Mesendoderm (in vitro differentiated cells): ENCODE measurements at regions not wholly inside any gene's neighbourhood (a gene's known extent, or its start where the extent isn't known, plus 50 kb on each side); places are given as distances from the start of the nearest gene placed in this dataset.

ENCODE experiments used
- DNase-seq: peaks from one replicate; pipeline ENCODE4 v3.0.0; 2013
- H2AK5ac ChIP-seq: 2 replicates; pipeline ENCODE4 v1.6.1; 2013; ENCODE audit warnings: low read length, inconsistent platforms
- H2BK120ac ChIP-seq: 2 replicates; pipeline ENCODE4 v1.6.1; 2013; ENCODE audit warnings: low read depth, mild to moderate bottlenecking, low read length, moderate library complexity, mixed read lengths
- H2BK15ac ChIP-seq: replicated peaks from 2 replicates; pipeline ENCODE4 v1.6.1; 2013; ENCODE audit warnings: low read depth, mild to moderate bottlenecking, moderate library complexity
- H2BK5ac ChIP-seq: 2 replicates; pipeline ENCODE4 v1.6.1; 2013; ENCODE audit warnings: low read length, inconsistent platforms
- H3K18ac ChIP-seq: 2 replicates; pipeline ENCODE4 v1.6.1; 2013; ENCODE audit warnings: mild to moderate bottlenecking, low read length, mixed read lengths
- H3K23ac ChIP-seq: one replicate; pipeline ENCODE4 v1.6.1; 2013; ENCODE audit warnings: low read length
- H3K27ac ChIP-seq: 2 replicates; pipeline ENCODE4 v1.5.1; 2013; ENCODE audit warnings: low read depth, mild to moderate bottlenecking, inconsistent platforms, low read length, moderate library complexity
- H3K27me3 ChIP-seq: 2 replicates; pipeline ENCODE4 v1.6.1; 2013; ENCODE audit warnings: low read length, control low read depth, mild to moderate bottlenecking, inconsistent platforms; ENCODE audit not compliant: insufficient read depth, poor library complexity
- H3K36me3 ChIP-seq: 2 replicates; pipeline ENCODE4 v1.6.1; 2013; ENCODE audit warnings: low read length, inconsistent platforms; ENCODE audit not compliant: control insufficient read depth, insufficient read depth
- H3K4ac ChIP-seq: one replicate; pipeline ENCODE4 v1.6.1; 2013; ENCODE audit warnings: low read depth, mild to moderate bottlenecking, low read length, moderate library complexity
- H3K4me1 ChIP-seq: 2 replicates; pipeline ENCODE4 v1.6.1; 2013; ENCODE audit warnings: low read depth, low read length, inconsistent platforms; ENCODE audit not compliant: control insufficient read depth
- H3K4me2 ChIP-seq: 2 replicates; pipeline ENCODE4 v1.6.1; 2013; ENCODE audit warnings: low read length
- H3K4me3 ChIP-seq: 2 replicates; pipeline ENCODE4 v1.5.1; 2013; ENCODE audit warnings: mild to moderate bottlenecking, low read length
- H3K56ac ChIP-seq: one replicate; pipeline ENCODE4 v1.6.1; 2013; ENCODE audit warnings: low read length
- H3K79me1 ChIP-seq: 2 replicates; pipeline ENCODE4 v1.6.1; 2013; ENCODE audit warnings: low read length, inconsistent platforms
- H3K79me2 ChIP-seq: 2 replicates; pipeline ENCODE4 v1.6.1; 2013; ENCODE audit warnings: mild to moderate bottlenecking, low read length; ENCODE audit not compliant: control insufficient read depth, insufficient read depth
- H3K9ac ChIP-seq: 2 replicates; pipeline ENCODE4 v1.6.1; 2013; ENCODE audit warnings: low read length, inconsistent platforms
- H4K5ac ChIP-seq: one replicate; pipeline ENCODE4 v1.6.1; 2013; ENCODE audit warnings: low read length
- H4K8ac ChIP-seq: one replicate; pipeline ENCODE4 v1.6.1; 2013; ENCODE audit warnings: low read depth, mild to moderate bottlenecking, control low read depth, low read length, moderate library complexity
- WGBS: extraction: QIAGEN DNeasy Blood & Tissue Kit; methylation state at CpG from one replicate; pipeline ENCODE4 v1.1.7; 2013; ENCODE audit warnings: low lambda C conversion rate, missing lambda C conversion rate; ENCODE audit not compliant: insufficient coverage; ENCODE audit errors: extremely low coverage; 5-methylcytosine and 5-hydroxymethylcytosine counted together

DNA sequence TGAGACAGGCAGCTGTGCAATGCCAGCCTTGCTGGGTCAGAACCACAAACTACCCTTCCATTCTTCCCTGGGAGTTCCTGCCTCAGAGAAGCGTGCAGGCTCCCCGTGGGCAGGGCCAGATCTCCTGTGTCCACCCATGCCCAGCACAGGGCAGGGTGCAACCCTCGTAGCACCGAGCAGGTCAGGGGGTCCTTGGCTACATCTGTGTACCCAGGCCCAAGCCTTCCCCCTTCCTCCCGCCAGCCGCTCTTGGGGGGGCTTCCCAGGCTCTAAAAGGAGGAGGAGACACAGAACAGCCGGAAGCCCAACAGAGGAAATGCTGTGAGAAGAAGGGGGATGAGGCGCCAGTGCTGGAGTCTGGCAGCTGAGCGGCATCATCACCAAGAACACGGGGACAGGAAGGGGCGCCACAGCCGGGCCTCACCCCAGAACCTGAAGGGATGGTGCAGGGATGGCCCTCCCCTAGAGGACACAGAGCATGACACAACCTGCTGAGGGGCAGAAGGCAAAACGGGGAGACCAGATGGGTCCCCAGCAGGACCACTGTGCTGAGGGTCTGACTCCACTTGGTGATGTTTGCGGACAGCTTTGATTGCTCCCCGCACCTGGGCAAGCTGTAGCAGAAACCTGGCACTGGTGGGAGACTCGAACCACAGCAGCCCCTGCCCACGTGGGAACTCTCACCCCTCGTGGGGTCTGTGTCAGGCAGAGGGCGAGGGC, 233.2 kb downstream of the NPHP4 start:
- no peak overlapping the region for H3K23ac ChIP-seq

GRCh38 chr1:5758000-5758858, 234.0 kb downstream of the NPHP4 start:
- H3K27me3 ChIP-seq = no peaks in the 10 kb centered on the region

More for the DNA sequence above, 233.2 kb downstream of the NPHP4 start:
- H3K36me3 ChIP-seq = no peaks in the 10 kb centered on the region
- H4K5ac ChIP-seq = no peak overlapping the region
- no peak overlapping the region for H2BK120ac ChIP-seq
- H3K27me3 ChIP-seq = no peaks in the 10 kb centered on the region
- DNase-seq = no peak
- H2BK15ac ChIP-seq = no peak overlapping the region
- no CpG with 5 or more reads among the region's 19 CpGs for WGBS
- no peak overlapping the region for H3K18ac ChIP-seq
- H3K4me1 ChIP-seq = no peaks in the 10 kb centered on the region
- H3K79me2 ChIP-seq = no peaks in the 10 kb centered on the region
- H3K4me2 ChIP-seq = no peak overlapping the region
- H3K4me3 ChIP-seq = no peak overlapping the region
- no peak overlapping the region for H4K8ac ChIP-seq
- H3K79me1 ChIP-seq = no peaks in the 10 kb centered on the region
- H3K9ac ChIP-seq = no peak overlapping the region
- H2BK5ac ChIP-seq = no peak overlapping the region
- no peak overlapping the region for H3K4ac ChIP-seq
- no peak overlapping the region for H2AK5ac ChIP-seq
- H3K27ac ChIP-seq = no peak overlapping the region
- H3K56ac ChIP-seq = no peak overlapping the region

DNA sequence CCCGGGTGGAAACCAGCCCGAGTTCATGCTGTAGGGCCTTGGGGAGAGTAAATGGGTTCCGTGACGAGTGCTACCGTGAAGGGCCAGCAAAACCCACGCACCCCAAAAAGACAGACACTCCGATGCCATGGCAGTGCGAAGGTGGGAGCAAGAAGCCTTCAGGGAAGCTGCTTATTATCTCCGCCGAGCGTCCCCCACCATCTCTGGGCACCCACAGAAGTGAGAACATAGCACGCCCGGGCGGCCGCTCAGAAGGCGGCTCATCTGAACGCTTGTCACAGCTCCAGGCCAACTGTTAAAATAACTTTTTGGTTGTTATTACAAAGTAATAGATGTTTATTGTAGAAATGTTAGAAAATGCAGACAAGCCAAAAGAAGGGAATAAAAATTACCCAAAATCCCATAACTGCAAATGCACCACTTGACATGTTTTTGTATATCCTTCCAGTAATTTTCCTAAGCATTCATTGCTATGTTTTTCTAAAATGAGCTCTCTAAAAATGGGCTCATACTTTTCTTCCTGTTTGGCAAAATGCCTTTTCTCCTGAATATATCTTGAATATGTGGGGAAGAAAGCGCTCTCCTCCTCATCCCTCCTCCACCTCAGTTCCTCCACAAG, 234.9 kb downstream of the NPHP4 start:
- no peak overlapping the region for H2AK5ac ChIP-seq
- no peaks in the 10 kb centered on the region for H3K36me3 ChIP-seq
- H2BK15ac ChIP-seq = no peak overlapping the region
- no peaks in the 10 kb centered on the region for H3K79me2 ChIP-seq
- H3K4me1 ChIP-seq = no peaks in the 10 kb centered on the region
- no peak overlapping the region for H2BK5ac ChIP-seq
- H3K23ac ChIP-seq = no peak overlapping the region
- no peak overlapping the region for H3K4ac ChIP-seq
- no peak overlapping the region for H3K4me2 ChIP-seq
- H4K8ac ChIP-seq = no peak overlapping the region
- no peak overlapping the region for H3K4me3 ChIP-seq
- no peak for DNase-seq
- H3K27ac ChIP-seq = no peak overlapping the region
- H2BK120ac ChIP-seq = no peak overlapping the region
- H3K9ac ChIP-seq = no peak overlapping the region
- WGBS = no CpG with 5 or more reads among the region's 18 CpGs
- no peak overlapping the region for H3K56ac ChIP-seq
- no peaks in the 10 kb centered on the region for H3K27me3 ChIP-seq
- no peak overlapping the region for H4K5ac ChIP-seq
- H3K79me1 ChIP-seq = no peaks in the 10 kb centered on the region
- H3K18ac ChIP-seq = no peak overlapping the region

More at GRCh38 chr1:5758000-5758858, 234.0 kb downstream of the NPHP4 start:
- H3K4me1 ChIP-seq = no peaks in the 10 kb centered on the region
- H2BK5ac ChIP-seq = no peak overlapping the region
- no peaks in the 10 kb centered on the region for H3K36me3 ChIP-seq
- no peak overlapping the region for H2AK5ac ChIP-seq
- no peak overlapping the region for H3K18ac ChIP-seq
- H4K5ac ChIP-seq = no peak overlapping the region
- no peaks in the 10 kb centered on the region for H3K79me2 ChIP-seq
- no peak for DNase-seq
- H3K4ac ChIP-seq = no peak overlapping the region
- no peak overlapping the region for H4K8ac ChIP-seq
- no peak overlapping the region for H3K23ac ChIP-seq
- H2BK15ac ChIP-seq = no peak overlapping the region
- no peak overlapping the region for H3K4me3 ChIP-seq
- no peak overlapping the region for H3K56ac ChIP-seq
- no peak overlapping the region for H3K4me2 ChIP-seq
- WGBS = no CpG with 5 or more reads among the region's 18 CpGs
- H3K9ac ChIP-seq = no peak overlapping the region
- no peak overlapping the region for H3K27ac ChIP-seq
- no peak overlapping the region for H2BK120ac ChIP-seq
- no peaks in the 10 kb centered on the region for H3K79me1 ChIP-seq

DNA sequence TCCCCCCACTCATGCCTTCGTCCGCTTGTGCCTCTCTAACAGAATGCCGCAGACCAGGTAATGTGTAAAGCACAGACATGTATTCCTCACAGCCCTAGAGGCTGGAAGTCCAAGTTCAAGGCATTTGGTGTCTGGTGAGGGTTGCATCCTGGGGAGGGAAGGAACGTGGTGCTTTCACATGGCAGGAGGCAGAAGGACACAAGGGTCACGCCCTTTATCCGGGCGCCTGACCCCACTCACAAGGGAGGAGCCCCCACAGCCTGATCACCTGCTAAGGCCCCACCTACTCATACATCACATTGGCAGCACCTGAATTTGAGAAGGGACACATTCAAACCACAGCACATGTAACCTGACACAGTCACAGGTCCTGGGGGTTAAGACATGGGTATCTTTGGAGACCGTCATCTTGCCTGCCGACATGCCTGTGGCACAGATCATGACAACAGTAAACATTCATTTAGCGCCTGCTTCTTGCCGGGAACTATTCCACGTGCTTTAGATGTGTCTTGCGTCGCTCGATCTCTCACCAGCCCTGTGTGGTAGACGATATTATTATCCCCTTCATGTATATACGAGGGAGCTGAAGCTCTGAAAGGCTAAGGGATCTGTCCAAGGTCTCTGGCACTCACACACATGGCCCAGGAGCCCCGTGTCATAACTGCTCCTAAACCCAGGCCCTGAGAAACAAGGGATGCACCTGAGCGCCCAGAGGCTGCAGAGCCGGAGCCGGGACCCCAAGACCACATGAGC, 235.6 kb downstream of the NPHP4 start:
- H4K8ac ChIP-seq = no peak overlapping the region
- H4K5ac ChIP-seq = no peak overlapping the region
- no peak overlapping the region for H3K4me2 ChIP-seq
- no peaks in the 10 kb centered on the region for H3K79me2 ChIP-seq
- no peak overlapping the region for H2BK120ac ChIP-seq
- H3K27me3 ChIP-seq = no peaks in the 10 kb centered on the region
- no peak overlapping the region for H3K23ac ChIP-seq
- no peak overlapping the region for H2AK5ac ChIP-seq
- WGBS = no CpG with 5 or more reads among the region's 21 CpGs
- no peaks in the 10 kb centered on the region for H3K36me3 ChIP-seq
- no peak overlapping the region for H3K18ac ChIP-seq
- DNase-seq = no peak
- H3K56ac ChIP-seq = no peak overlapping the region
- H2BK5ac ChIP-seq = no peak overlapping the region
- no peaks in the 10 kb centered on the region for H3K79me1 ChIP-seq
- H3K4ac ChIP-seq = no peak overlapping the region
- H3K4me1 ChIP-seq = no peaks in the 10 kb centered on the region
- no peak overlapping the region for H3K27ac ChIP-seq
- H2BK15ac ChIP-seq = no peak overlapping the region
- H3K4me3 ChIP-seq = no peak overlapping the region
- no peak overlapping the region for H3K9ac ChIP-seq

DNA sequence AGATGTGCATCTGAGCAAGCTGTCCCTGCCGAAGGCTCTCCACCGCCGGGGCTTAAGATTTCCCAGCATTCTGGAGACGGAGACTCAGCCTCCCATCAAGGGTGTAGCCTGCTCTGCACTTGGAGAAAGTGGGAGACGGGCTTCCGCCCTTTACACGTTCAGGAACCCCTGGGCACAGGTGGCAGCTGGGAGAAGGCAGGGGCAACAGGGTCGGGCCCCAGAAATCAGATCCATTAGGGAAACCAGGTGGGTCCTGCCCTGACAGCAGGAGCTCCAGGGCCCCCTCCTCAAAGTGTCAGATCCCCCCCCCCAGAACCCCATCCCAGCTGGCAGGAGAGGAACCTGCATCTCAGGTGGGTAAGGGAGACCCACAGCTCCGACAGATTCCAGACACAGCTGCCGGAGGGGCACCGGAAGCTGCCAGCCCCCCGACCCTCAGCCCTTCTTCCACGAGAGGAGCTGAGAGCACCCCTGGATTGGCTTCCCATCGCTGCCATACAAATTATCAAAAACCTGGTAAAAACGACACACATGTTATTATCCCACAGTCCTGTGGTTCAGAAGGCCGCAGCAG, 236.6 kb downstream of the NPHP4 start:
- no peaks in the 10 kb centered on the region for H3K36me3 ChIP-seq
- no peak overlapping the region for H3K9ac ChIP-seq
- no peak overlapping the region for H2BK5ac ChIP-seq
- H3K27me3 ChIP-seq = no peaks in the 10 kb centered on the region
- no peaks in the 10 kb centered on the region for H3K79me1 ChIP-seq
- no peak overlapping the region for H3K4ac ChIP-seq
- H3K27ac ChIP-seq = no peak overlapping the region
- no peak for DNase-seq
- H2BK120ac ChIP-seq = no peak overlapping the region
- H3K18ac ChIP-seq = no peak overlapping the region
- H3K4me1 ChIP-seq = no peaks in the 10 kb centered on the region
- no peak overlapping the region for H4K8ac ChIP-seq
- H3K56ac ChIP-seq = no peak overlapping the region
- H2BK15ac ChIP-seq = no peak overlapping the region
- no peak overlapping the region for H2AK5ac ChIP-seq
- no peak overlapping the region for H3K4me2 ChIP-seq
- H3K23ac ChIP-seq = no peak overlapping the region
- WGBS = no CpG with 5 or more reads among the region's 16 CpGs
- H3K4me3 ChIP-seq = no peak overlapping the region
- no peak overlapping the region for H4K5ac ChIP-seq
- no peaks in the 10 kb centered on the region for H3K79me2 ChIP-seq
